GM21515 (cell line): ENCODE measurements at regions not wholly inside any gene's neighbourhood (a gene's known extent, or its start where the extent isn't known, plus 50 kb on each side); places are given as distances from the start of the nearest gene placed in this dataset.

ENCODE experiments used
- ATAC-seq: cut with Tn5 transposase; IDR thresholded peaks from one replicate; pipeline ENCODE4 v1.9.1; 2021; ENCODE audit not compliant: unreplicated experiment

GRCh38 chr10:63735305-63735704 is 214.1 kb downstream of the REEP3 start:
- no peak for ATAC-seq

- ATAC-seq = no peak
Measured at GRCh38 chr10:63738410-63738809, 217.2 kb downstream of the REEP3 start.

- no peak for ATAC-seq
Measured at GRCh38 chr10:63744060-63744941, 223.1 kb downstream of the REEP3 start.

DNA sequence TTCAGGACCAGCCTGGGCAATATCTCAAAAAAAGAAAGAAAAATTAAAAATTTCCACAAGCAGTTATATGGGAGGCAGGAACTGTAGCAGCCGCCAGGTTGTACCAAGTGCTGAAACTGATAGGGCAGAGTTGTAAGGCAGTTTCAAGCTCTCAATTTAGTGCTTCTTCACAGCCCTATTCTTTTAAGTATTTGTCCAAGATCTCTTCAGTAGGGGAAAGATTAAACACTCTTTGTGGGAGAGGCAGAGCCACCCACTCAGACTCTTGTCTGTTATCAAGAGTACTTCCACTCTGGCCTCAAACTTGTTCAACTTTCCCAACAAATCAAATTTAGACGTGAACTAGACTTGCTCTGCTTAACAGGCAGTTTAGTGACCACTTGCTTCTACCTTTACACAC is 228.7 kb downstream of the REEP3 start:
- no peak for ATAC-seq

DNA sequence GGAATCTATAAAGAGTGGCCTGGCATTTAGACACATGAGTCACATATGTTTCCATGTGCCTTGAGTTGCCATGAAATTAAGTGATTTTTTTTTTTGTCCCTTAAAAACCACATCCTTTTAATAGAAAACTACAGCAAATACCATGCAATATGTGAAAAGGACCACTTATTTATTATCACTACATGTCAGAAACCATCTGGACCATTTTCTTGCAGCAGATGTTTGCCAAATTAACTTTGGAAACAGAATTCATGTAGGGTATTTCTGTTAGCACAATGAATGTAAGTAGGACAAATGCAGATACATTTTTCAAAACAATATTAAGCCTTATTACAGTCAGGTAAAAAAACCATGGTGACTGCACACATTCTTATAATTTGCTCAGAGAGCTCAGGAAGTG is 230.6 kb downstream of the REEP3 start:
- no peak for ATAC-seq

DNA sequence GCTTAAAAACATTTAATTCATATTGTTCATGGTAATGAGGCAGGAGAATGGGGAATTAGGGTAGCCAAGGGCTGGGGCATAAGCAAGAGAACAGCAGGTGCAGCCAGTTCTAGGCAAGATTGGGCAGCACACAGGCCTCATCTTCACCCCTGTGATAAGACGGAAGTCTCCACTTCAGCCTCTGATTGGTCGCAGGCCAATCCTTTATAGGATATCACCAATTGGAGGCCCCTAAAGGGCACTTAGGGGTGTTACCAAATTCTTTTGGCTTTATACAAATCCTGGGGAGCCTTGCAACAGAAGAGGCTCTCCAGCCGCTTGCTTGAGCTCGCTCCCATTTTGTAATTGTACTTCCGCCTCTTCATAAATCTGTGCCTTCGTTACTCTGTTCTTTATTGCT is 231.1 kb downstream of the REEP3 start:
- no peak for ATAC-seq

- no peak for ATAC-seq
Measured at GRCh38 chr10:63753808-63754207, 232.6 kb downstream of the REEP3 start.

DNA sequence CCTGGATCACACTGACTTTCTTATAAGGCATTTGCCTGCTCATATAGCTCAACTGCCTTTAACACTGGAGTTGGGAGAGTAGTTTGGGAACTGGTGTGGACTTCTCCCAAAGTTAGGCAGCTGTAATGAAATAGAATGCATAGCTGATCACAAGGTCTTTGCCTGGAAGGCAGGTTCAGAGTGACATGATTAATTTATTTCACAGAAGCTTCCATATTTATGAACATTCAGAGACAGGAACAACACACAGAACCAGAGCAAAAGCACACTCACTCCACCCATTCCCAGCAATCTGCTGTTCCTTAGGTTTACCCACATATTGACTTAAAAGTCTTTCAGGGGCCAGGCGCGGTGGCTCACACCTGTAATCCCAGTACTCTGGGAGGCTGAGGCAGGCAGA is 234.2 kb downstream of the REEP3 start:
- no peak for ATAC-seq

DNA sequence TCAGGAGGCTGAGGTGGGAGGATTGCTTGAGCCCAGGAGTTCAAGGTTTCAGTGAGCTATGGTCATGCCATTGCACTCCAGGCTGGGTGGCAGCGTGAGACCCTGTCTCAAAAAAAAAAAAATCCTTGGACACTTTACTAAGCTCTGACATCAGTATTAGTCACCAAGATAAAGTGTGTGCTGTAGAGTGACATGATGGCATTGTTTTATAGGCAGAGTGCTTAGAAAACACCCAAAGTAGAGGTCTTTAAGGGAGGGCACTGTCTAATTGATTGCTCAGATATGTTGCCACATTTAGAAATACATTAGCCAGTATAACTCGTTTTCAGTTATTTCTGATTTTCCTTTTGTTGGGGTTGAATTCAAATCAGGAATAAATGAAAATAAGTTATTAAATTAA is 235.9 kb downstream of the REEP3 start:
- ATAC-seq = no peak

- ATAC-seq = no peak
Measured at GRCh38 chr10:63758080-63758479, 236.9 kb downstream of the REEP3 start.

DNA sequence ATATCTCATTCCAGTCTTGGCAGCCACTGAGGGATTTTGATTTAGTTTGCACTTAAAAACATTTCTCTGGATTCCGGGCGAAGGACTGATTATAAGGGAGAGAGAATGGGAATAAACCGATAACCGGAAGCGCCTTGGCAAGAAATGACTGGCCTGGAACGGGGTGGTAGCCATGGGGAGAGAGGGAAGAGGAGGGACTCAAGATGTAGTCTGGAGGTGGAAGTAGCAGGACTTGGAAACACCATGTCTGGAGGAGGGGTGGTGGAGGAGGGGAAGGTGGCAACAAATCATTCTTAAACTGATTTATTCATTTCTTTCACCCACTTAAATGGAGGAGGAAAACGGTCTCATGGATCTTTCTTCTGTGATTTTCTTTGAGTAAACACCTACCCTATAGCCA is 238.1 kb downstream of the REEP3 start:
- no peak for ATAC-seq

DNA sequence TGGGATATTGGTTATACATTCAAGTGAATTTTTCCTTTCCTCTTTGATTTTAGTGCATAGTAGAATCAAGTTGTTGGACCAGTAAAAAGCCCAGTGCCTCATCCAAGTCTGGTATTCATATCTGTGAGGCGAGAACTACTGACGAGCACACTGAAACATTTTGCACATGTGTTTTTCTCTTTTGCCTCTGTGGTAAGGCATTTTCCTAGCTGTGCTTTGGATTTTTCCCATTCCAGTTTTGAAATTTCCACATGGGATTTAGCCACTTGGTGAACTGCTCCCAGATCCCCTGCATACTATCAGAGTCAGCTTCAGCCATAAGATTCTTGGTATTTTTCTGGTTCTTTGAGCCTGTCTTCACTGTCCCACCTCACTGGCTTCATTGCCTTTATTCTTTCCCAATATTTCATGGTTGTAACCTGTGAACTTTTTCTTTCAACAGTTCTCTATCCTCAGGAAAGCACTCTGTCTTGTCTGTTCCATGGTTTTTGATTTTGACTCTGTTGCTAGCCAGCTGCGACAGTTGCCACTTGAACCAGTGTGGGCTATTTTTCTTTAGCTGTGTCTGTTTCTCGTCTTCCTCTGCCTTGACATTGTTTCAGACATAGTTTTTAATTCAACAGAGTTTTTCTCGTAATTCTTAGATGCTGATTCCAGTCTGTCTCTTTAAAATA is 239.0 kb downstream of the REEP3 start:
- no peak for ATAC-seq

- ATAC-seq = no peak
Measured at GRCh38 chr10:63760708-63761047, 239.5 kb downstream of the REEP3 start.

GRCh38 chr10:63761243-63761642 is 240.0 kb downstream of the REEP3 start:
- no peak for ATAC-seq

DNA sequence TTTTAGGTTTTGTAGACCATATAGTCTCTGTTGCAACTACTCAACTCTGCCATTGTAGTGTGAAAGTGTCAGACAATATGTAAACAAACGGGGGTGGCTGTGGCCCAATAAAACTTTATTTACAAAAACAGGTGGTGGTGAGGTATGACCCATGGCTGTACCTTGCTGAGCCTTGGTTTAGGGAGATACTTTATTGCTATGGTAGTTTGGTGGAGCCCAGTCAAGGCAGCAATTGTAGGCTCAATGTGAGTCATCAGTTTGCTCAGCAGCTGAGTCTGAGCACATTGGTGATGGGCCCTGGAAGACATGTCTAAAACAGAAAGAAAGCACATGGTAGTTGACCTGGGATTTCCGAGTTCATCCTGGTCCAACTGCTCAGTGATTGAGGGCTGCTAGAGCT is 242.5 kb downstream of the REEP3 start:
- ATAC-seq = no peak

DNA sequence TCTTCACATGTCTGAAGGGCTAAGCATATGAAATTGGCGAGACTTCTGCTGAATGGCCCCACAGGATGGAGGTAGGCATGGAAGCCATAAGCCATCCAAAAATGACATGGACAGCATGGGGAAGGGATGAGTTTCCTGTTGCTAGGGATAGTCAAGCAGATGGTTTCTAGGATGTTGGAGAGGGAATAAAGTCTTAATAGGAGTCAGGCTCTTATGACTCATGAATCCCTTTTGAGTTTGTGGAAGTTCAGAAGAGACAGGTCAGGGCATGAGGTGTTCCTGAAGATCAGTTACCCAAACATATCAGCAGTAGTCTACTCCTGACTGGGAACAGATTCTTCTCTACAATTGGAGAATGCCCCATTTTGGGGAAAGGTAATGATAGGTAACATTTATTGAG is 243.9 kb downstream of the REEP3 start:
- no peak for ATAC-seq

DNA sequence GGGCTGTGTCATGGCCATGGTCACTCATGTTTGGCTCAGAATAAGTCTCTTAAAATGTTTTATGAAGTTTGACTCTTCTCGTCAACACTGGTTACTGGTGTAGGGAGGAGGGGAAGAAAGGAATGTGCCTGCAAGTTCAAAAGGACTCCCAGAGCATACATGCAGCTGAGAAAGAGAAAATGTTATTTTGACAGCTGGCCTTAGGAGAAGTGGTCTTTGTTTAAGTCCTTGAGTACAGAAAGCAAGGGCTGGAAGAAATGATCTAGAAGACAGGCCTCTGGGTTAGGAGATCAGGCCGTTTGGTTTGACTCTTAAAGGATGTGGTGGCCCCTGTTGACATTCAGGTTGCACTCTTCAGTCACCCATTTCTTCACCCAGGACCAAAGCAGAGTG is 245.5 kb downstream of the REEP3 start:
- ATAC-seq = no peak

GRCh38 chr10:63767138-63767801 is 246.1 kb downstream of the REEP3 start:
- ATAC-seq = no peak

GRCh38 chr10:63769367-63769766 is 248.2 kb downstream of the REEP3 start:
- ATAC-seq = no peak

- no peak for ATAC-seq
Measured at GRCh38 chr10:63770523-63770922, 249.3 kb downstream of the REEP3 start.

- no peak for ATAC-seq
Measured at GRCh38 chr10:63772491-63772890, 251.3 kb downstream of the REEP3 start.

- ATAC-seq = no peak
Measured at GRCh38 chr10:63773106-63773505, 251.9 kb downstream of the REEP3 start.
